H9 (cell line): ENCODE measurements at regions not wholly inside any gene's neighbourhood (a gene's known extent, or its start where the extent isn't known, plus 50 kb on each side); places are given as distances from the start of the nearest gene placed in this dataset.

ENCODE experiments used
- DNase-seq: peaks from one replicate; pipeline ENCODE4 v3.0.0-alpha.2; 2017
- H2AFZ ChIP-seq: one replicate; pipeline ENCODE4 v1.6.1; 2013; ENCODE audit warnings: mild to moderate bottlenecking, low read length, control low read depth, moderate library complexity
- H2AK5ac ChIP-seq: 2 replicates; pipeline ENCODE4 v1.6.1; 2013; ENCODE audit warnings: low read length, control low read depth, mixed read lengths; ENCODE audit not compliant: insufficient read length
- H2BK120ac ChIP-seq: one replicate; pipeline ENCODE4 v1.6.1; 2013; ENCODE audit warnings: low read depth, mild to moderate bottlenecking, low read length, control low read depth, inconsistent platforms; ENCODE audit not compliant: poor library complexity, severe bottlenecking
- H2BK12ac ChIP-seq: 2 replicates; pipeline ENCODE4 v1.6.1; 2013; ENCODE audit warnings: low read length, control low read depth, mixed read lengths, low read depth; ENCODE audit not compliant: insufficient read length
- H2BK15ac ChIP-seq: 2 replicates; pipeline ENCODE4 v1.6.1; 2013; ENCODE audit warnings: low read depth, low read length, control low read depth
- H2BK20ac ChIP-seq: one replicate; pipeline ENCODE4 v1.6.1; 2013; ENCODE audit warnings: low read depth, mild to moderate bottlenecking, low read length, control low read depth, inconsistent platforms; ENCODE audit not compliant: poor library complexity, severe bottlenecking
- H2BK5ac ChIP-seq: 2 replicates; pipeline ENCODE4 v1.6.1; 2013; ENCODE audit warnings: low read length, control low read depth, mixed read lengths; ENCODE audit not compliant: insufficient read length
- H3K14ac ChIP-seq: 2 replicates; pipeline ENCODE4 v1.6.1; 2013; ENCODE audit warnings: low read length, control low read depth; ENCODE audit not compliant: insufficient read depth
- H3K18ac ChIP-seq: 2 replicates; pipeline ENCODE4 v1.6.1; 2013; ENCODE audit warnings: low read depth, mild to moderate bottlenecking, mixed read lengths, low read length, control low read depth; ENCODE audit not compliant: insufficient read length
- H3K23ac ChIP-seq: 2 replicates; pipeline ENCODE4 v1.6.1; 2013; ENCODE audit warnings: low read length, control low read depth, mixed read lengths, low read depth; ENCODE audit not compliant: insufficient read length
- H3K23me2 ChIP-seq: 2 replicates; pipeline ENCODE4 v1.6.1; 2013; ENCODE audit warnings: low read depth, mild to moderate bottlenecking, mixed read lengths, low read length, control low read depth; ENCODE audit not compliant: insufficient read length, poor library complexity, severe bottlenecking
- H3K27ac ChIP-seq: 2 replicates; pipeline ENCODE4 v1.5.1; 2013; ENCODE audit warnings: low read length, control low read depth, mixed read lengths, low read depth; ENCODE audit not compliant: insufficient read length
- H3K27me3 ChIP-seq: 2 replicates; pipeline ENCODE4 v1.6.1; 2013; ENCODE audit warnings: low read length, control low read depth, inconsistent platforms; ENCODE audit not compliant: insufficient read depth
- H3K4ac ChIP-seq: 2 replicates; pipeline ENCODE4 v1.6.1; 2013; ENCODE audit warnings: low read depth, mild to moderate bottlenecking, control low read depth, inconsistent platforms, low read length, moderate library complexity
- H3K4me1 ChIP-seq: 2 replicates; pipeline ENCODE4 v1.6.1; 2013; ENCODE audit warnings: low read length, control low read depth, inconsistent platforms; ENCODE audit not compliant: insufficient read depth
- H3K4me2 ChIP-seq: 2 replicates; pipeline ENCODE4 v1.6.1; 2013; ENCODE audit warnings: low read length, control low read depth, mixed read lengths; ENCODE audit not compliant: insufficient read length, insufficient read depth
- H3K56ac ChIP-seq: 2 replicates; pipeline ENCODE4 v1.6.1; 2013; ENCODE audit warnings: low read depth, mild to moderate bottlenecking, mixed read lengths, low read length, control low read depth; ENCODE audit not compliant: insufficient read length
- H3K79me1 ChIP-seq: 2 replicates; pipeline ENCODE4 v1.6.1; 2013; ENCODE audit warnings: low read depth, mild to moderate bottlenecking, moderate library complexity, low read length, control low read depth, inconsistent platforms; ENCODE audit not compliant: insufficient read depth, poor library complexity, severe bottlenecking
- H3K79me2 ChIP-seq: 2 replicates; pipeline ENCODE4 v1.6.1; 2013; ENCODE audit warnings: low read length, control low read depth, inconsistent platforms; ENCODE audit not compliant: insufficient read depth
- H3K9ac ChIP-seq: 2 replicates; pipeline ENCODE4 v1.6.1; 2013; ENCODE audit warnings: low read length, control low read depth, mixed read lengths; ENCODE audit not compliant: insufficient read length; ENCODE audit errors: extremely low read depth
- H3K9me3 ChIP-seq: one replicate; pipeline ENCODE4 v1.6.1; 2013; ENCODE audit warnings: low read depth, low read length, inconsistent platforms; ENCODE audit not compliant: control insufficient read depth
- H3T11ph ChIP-seq: one replicate; pipeline ENCODE4 v1.6.1; 2013; ENCODE audit warnings: mild to moderate bottlenecking, low read length, control low read depth, inconsistent platforms
- H4K20me1 ChIP-seq: one replicate; pipeline ENCODE4 v1.6.1; 2013; ENCODE audit not compliant: control insufficient read depth, insufficient read length, insufficient read depth
- H4K5ac ChIP-seq: 2 replicates; pipeline ENCODE4 v1.6.1; 2013; ENCODE audit warnings: low read depth, mild to moderate bottlenecking, mixed read lengths, low read length, control low read depth; ENCODE audit not compliant: insufficient read length
- H4K8ac ChIP-seq: replicated peaks from 2 replicates; pipeline ENCODE4 v1.6.1; 2013; ENCODE audit warnings: low read length, control low read depth, mixed read lengths, low read depth; ENCODE audit not compliant: insufficient read length
- H4K91ac ChIP-seq: 2 replicates; pipeline ENCODE4 v1.6.1; 2013; ENCODE audit warnings: low read depth, mild to moderate bottlenecking, moderate library complexity, mixed read lengths, low read length, control low read depth; ENCODE audit not compliant: insufficient read length
- H3K27ac Mint-ChIP-seq, 3 experiments: 2 replicates in 2 of 3; 3 replicates in 1 of 3; pipeline ENCODE4 v1.8.0; 2020 to 2021; ENCODE audit warnings: mixed read lengths in 3 of 3, mild to moderate bottlenecking in 1 of 3, moderate library complexity in 1 of 3
- H3K27me3 Mint-ChIP-seq: 2 replicates; pipeline ENCODE4 v1.8.0; 2021; ENCODE audit warnings: low read depth, mild to moderate bottlenecking, moderate library complexity, mixed read lengths
- H3K36me3 Mint-ChIP-seq, 3 experiments: 2 replicates in 2 of 3; 3 replicates in 1 of 3; pipeline ENCODE4 v1.8.0; 2020 to 2021; ENCODE audit warnings: low read depth in 3 of 3, mixed read lengths in 3 of 3; ENCODE audit not compliant: insufficient read depth in 1 of 3
- H3K4me1 Mint-ChIP-seq, 2 experiments: 2 replicates each; pipeline ENCODE4 v1.8.0; 2020; ENCODE audit warnings: mixed read lengths in 2 of 2
- H3K4me3 Mint-ChIP-seq, 2 experiments: 2 replicates in 1 of 2; 3 replicates in 1 of 2; pipeline ENCODE4 v1.8.0; 2020 to 2021; ENCODE audit warnings: mild to moderate bottlenecking in 2 of 2, mixed read lengths in 2 of 2, moderate library complexity in 1 of 2
- H3K9me3 Mint-ChIP-seq, 2 experiments: 2 replicates in 1 of 2; 3 replicates in 1 of 2; pipeline ENCODE4 v1.8.0; 2020; ENCODE audit warnings: mild to moderate bottlenecking in 2 of 2, mixed read lengths in 2 of 2, moderate library complexity in 1 of 2
- CTCF ChIP-seq: fragments of 200-600 bp; sonication (generic); conservative IDR thresholded peaks from 3 replicates; pipeline ENCODE4 v1.8.0; 2021; ENCODE audit warnings: antibody characterized with exemption, mild to moderate bottlenecking
- WGBS: extraction: QIAGEN DNeasy Blood & Tissue Kit; methylation state at CpG from one replicate; pipeline ENCODE4 v1.1.7; 2013; ENCODE audit warnings: missing lambda C conversion rate, low lambda C conversion rate, mixed read lengths; ENCODE audit not compliant: insufficient read length; ENCODE audit errors: extremely low coverage; 5-methylcytosine and 5-hydroxymethylcytosine counted together

GRCh38 chr1:213657879-213658278 lies 329.9 kb upstream of the PROX1 start:
- no CpG with 5 or more reads among the region's 2 CpGs for WGBS
- H4K91ac ChIP-seq: no peak overlapping the region
- H3K56ac ChIP-seq: no peak overlapping the region
- H3K79me1 ChIP-seq: no peaks in the 10 kb centered on the region
- H2AK5ac ChIP-seq: no peak overlapping the region
- H2BK20ac ChIP-seq: no peak overlapping the region
- no peaks in the 10 kb centered on the region for H3K27me3 ChIP-seq
- H3K9me3 ChIP-seq: no peaks in the 10 kb centered on the region
- no peaks in the 10 kb centered on the region; the same call in 1 of the 2 replicates for H3K4me1 ChIP-seq
- no peak overlapping the region for H2BK120ac ChIP-seq
- Mint-ChIP-seq H3K36me3 (no peaks in the 10 kb centered on the region), H3K9me3 (no peaks in the 10 kb centered on the region), H3K27me3 (no peaks in the 10 kb centered on the region), H3K4me3 (no peak overlapping the region), H3K27ac (no peak overlapping the region), H3K4me1 (0 out of 4 replicates have a peak, but pooled peaks cover 0 to 3% of the 10 kb centered on the region in 2 experiments)
- no peaks in the 10 kb centered on the region for H3K79me2 ChIP-seq
- H2BK5ac ChIP-seq: no peak overlapping the region
- no peak overlapping the region for H3K4ac ChIP-seq
- H2AFZ ChIP-seq: no peak overlapping the region
- DNase-seq: no peak
- H3T11ph ChIP-seq: no peak overlapping the region
- H3K14ac ChIP-seq: no peak overlapping the region
- no peak overlapping the region for H2BK12ac ChIP-seq
- H3K27ac ChIP-seq: no peak overlapping the region
- H3K23ac ChIP-seq: no peak overlapping the region
- no peaks in the 10 kb centered on the region for H4K20me1 ChIP-seq
- no peak overlapping the region for H4K8ac ChIP-seq
- H3K18ac ChIP-seq: no peak overlapping the region
- no peak overlapping the region for H3K9ac ChIP-seq
- H3K23me2 ChIP-seq: no peaks in the 10 kb centered on the region
- no peak for TF ChIP-seq CTCF
- no peak overlapping the region for H2BK15ac ChIP-seq
- H3K4me2 ChIP-seq: no peak overlapping the region
- no peak overlapping the region for H4K5ac ChIP-seq
